Trophoblast cell (in vitro differentiated cells and primary cell): ENCODE measurements at regions not wholly inside any gene's neighbourhood (a gene's known extent, or its start where the extent isn't known, plus 50 kb on each side); places are given as distances from the start of the nearest gene placed in this dataset.

Source experiments
- DNase-seq, 2 donors: peaks; one replicate each; pipeline ENCODE4 v3.0.0-alpha.2; 2016
- H2AFZ ChIP-seq: 2 replicates; pipeline ENCODE4 v1.6.1; 2013; ENCODE audit warnings: low read length, moderate library complexity, mild to moderate bottlenecking; ENCODE audit not compliant: insufficient read depth, poor library complexity
- H2AK5ac ChIP-seq: 2 replicates; pipeline ENCODE4 v1.6.1; 2013; ENCODE audit warnings: mild to moderate bottlenecking, low read length
- H2BK120ac ChIP-seq: 2 replicates; pipeline ENCODE4 v1.6.1; 2013; ENCODE audit warnings: low read length, mild to moderate bottlenecking, moderate library complexity; ENCODE audit not compliant: insufficient read depth, poor library complexity
- H2BK12ac ChIP-seq: 2 replicates; pipeline ENCODE4 v1.6.1; 2013; ENCODE audit warnings: mild to moderate bottlenecking, low read length, moderate library complexity
- H2BK5ac ChIP-seq: 2 replicates; pipeline ENCODE4 v1.6.1; 2013; ENCODE audit warnings: low read length, low read depth, moderate library complexity, mild to moderate bottlenecking; ENCODE audit not compliant: poor library complexity
- H3K14ac ChIP-seq: 2 replicates; pipeline ENCODE4 v1.6.1; 2013; ENCODE audit warnings: mild to moderate bottlenecking, low read length
- H3K18ac ChIP-seq: 2 replicates; pipeline ENCODE4 v1.6.1; 2013; ENCODE audit warnings: mild to moderate bottlenecking, low read length
- H3K23ac ChIP-seq: 2 replicates; pipeline ENCODE4 v1.6.1; 2013; ENCODE audit warnings: low read length
- H3K27ac ChIP-seq: 2 replicates; pipeline ENCODE4 v1.5.1; 2013; ENCODE audit warnings: low read depth, mild to moderate bottlenecking, inconsistent platforms, low read length, moderate library complexity
- H3K27me3 ChIP-seq: 2 replicates; pipeline ENCODE4 v1.6.1; 2013; ENCODE audit warnings: inconsistent platforms, mild to moderate bottlenecking, low read length, moderate library complexity; ENCODE audit not compliant: insufficient read depth
- H3K36me3 ChIP-seq, 2 experiments: 1 replicate in 1 of 2; 2 replicates in 1 of 2; pipeline ENCODE4 v1.6.1; 2013; ENCODE audit warnings: low read length in 2 of 2, mild to moderate bottlenecking in 2 of 2, moderate library complexity in 1 of 2; ENCODE audit not compliant: insufficient read depth in 2 of 2, control insufficient read depth in 1 of 2
- H3K4ac ChIP-seq: 2 replicates; pipeline ENCODE4 v1.6.1; 2013; ENCODE audit warnings: low read depth, mild to moderate bottlenecking, low read length, moderate library complexity
- H3K4me1 ChIP-seq, 2 experiments: 1 replicate in 1 of 2; 2 replicates in 1 of 2; pipeline ENCODE4 v1.6.1; 2013; ENCODE audit warnings: low read length in 2 of 2, mild to moderate bottlenecking in 2 of 2, moderate library complexity in 1 of 2; ENCODE audit not compliant: insufficient read depth in 2 of 2, control insufficient read depth in 1 of 2
- H3K4me2 ChIP-seq: 2 replicates; pipeline ENCODE4 v1.6.1; 2013; ENCODE audit warnings: inconsistent platforms, mild to moderate bottlenecking, low read length, moderate library complexity
- H3K4me3 ChIP-seq: 2 replicates; pipeline ENCODE4 v1.5.1; 2013; ENCODE audit warnings: mild to moderate bottlenecking, low read depth, low read length, inconsistent platforms
- H3K79me1 ChIP-seq: one replicate; pipeline ENCODE4 v1.6.1; 2013; ENCODE audit warnings: low read length
- H3K79me2 ChIP-seq: 2 replicates; pipeline ENCODE4 v1.6.1; 2013; ENCODE audit warnings: low read length, mild to moderate bottlenecking; ENCODE audit not compliant: control insufficient read depth, insufficient read depth, poor library complexity
- H3K9ac ChIP-seq: 2 replicates; pipeline ENCODE4 v1.6.1; 2013; ENCODE audit warnings: mild to moderate bottlenecking, low read length
- H3K9me3 ChIP-seq: 2 replicates; pipeline ENCODE4 v1.6.1; 2013; ENCODE audit warnings: low read depth, mild to moderate bottlenecking, control low read depth, inconsistent platforms, low read length; ENCODE audit not compliant: insufficient read depth
- H4K12ac ChIP-seq: 2 replicates; pipeline ENCODE4 v1.6.1; 2013; ENCODE audit warnings: low read depth, mild to moderate bottlenecking, low read length, moderate library complexity
- H4K8ac ChIP-seq: 2 replicates; pipeline ENCODE4 v1.6.1; 2013; ENCODE audit warnings: low read depth, mild to moderate bottlenecking, low read length, moderate library complexity
- H4K91ac ChIP-seq: one replicate; pipeline ENCODE4 v1.6.1; 2013; ENCODE audit warnings: low read depth, mild to moderate bottlenecking, low read length, moderate library complexity
- WGBS: extraction: QIAGEN DNeasy Blood & Tissue Kit; methylation state at CpG from one replicate; pipeline ENCODE4 v1.1.7; 2013; ENCODE audit warnings: missing lambda C conversion rate; ENCODE audit not compliant: insufficient read length, insufficient coverage; ENCODE audit errors: extremely low coverage; 5-methylcytosine and 5-hydroxymethylcytosine counted together

DNA sequence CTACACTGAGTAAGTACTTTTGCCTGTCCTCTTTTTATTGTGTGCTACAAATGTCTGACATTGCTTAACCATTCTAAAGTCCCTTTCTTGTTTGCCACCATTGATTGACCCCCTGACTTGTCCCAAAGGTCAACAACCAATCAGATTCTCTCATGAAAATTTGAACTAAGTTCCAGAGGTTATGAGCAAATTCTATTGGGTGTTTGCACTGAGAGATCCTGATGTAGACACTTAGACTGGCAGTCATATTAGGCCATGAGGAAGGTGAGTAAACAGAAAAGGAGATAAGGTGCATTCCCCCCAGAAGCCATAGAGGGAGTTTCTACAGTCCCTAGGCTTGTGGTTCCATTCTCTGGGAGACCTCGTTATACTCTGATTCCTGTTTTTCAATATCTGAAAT is 101.3 kb upstream of the E2F8 start:
- Histone ChIP-seq H3K23ac (no peak overlapping the region), H4K8ac (no peak overlapping the region), H3K79me2 (no peaks in the 10 kb centered on the region), H4K12ac (no peak overlapping the region), H3K18ac (no peak overlapping the region), H3K14ac (no peak overlapping the region), H3K79me1 (no peaks in the 10 kb centered on the region), H2BK5ac (no peak overlapping the region), H3K4me1 (peaks cover 2 to 4% of the 10 kb centered on the region in 2 experiments), H2AK5ac (no peak overlapping the region), H3K4ac (no peak overlapping the region), H3K27ac (no peak overlapping the region), H3K9ac (no peak overlapping the region), H3K36me3 (no peaks in the 10 kb centered on the region), H2BK120ac (no peak overlapping the region), H3K4me2 (no peak overlapping the region), H2BK12ac (no peak overlapping the region), H3K4me3 (no peak overlapping the region), H2AFZ (no peak overlapping the region), H4K91ac (no peak overlapping the region), H3K27me3 (peaks cover 31% of the 10 kb centered on the region), H3K9me3 (peaks cover 5% of the 10 kb centered on the region)
- no CpG with 5 or more reads among the region's 1 CpG for WGBS
- no peak for DNase-seq

DNA sequence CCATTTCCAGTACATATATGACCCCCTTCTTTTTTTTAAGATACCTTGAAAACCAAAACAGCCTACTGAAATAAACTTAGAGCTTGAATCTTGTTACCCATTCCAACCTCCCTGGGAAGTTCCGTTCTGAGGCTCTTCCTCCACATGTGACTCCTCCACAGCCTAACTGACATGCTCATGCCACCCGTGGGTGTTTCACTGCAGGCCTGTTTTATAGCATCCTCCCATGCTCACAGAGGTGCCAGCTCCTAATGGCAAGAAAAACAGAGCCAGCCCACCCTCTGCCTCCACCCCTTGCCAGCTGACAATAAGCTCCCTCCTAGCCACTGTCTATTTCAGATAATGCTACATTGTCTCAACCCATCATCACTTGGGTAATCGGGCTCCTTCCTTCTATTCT is 97.6 kb upstream of the E2F8 start:
- no peak overlapping the region for H4K91ac ChIP-seq
- no peaks in the 10 kb centered on the region for H3K27me3 ChIP-seq
- H4K8ac ChIP-seq, result no peak overlapping the region
- H3K36me3 ChIP-seq, result no peaks in the 10 kb centered on the region
- H3K9ac ChIP-seq, result no peak overlapping the region
- no peak overlapping the region for H2BK120ac ChIP-seq
- H4K12ac ChIP-seq, result no peak overlapping the region
- no peak overlapping the region for H3K4ac ChIP-seq
- H3K27ac ChIP-seq, result no peak overlapping the region
- no peaks in the 10 kb centered on the region for H3K4me1 ChIP-seq
- WGBS, result no CpG with 5 or more reads among the region's 3 CpGs
- no peak overlapping the region for H2BK5ac ChIP-seq
- no peak overlapping the region for H3K4me2 ChIP-seq
- no peak for DNase-seq
- H3K79me2 ChIP-seq, result no peaks in the 10 kb centered on the region
- H2AFZ ChIP-seq, result no peak overlapping the region
- no peak overlapping the region for H3K23ac ChIP-seq
- no peaks in the 10 kb centered on the region for H3K79me1 ChIP-seq
- H3K4me3 ChIP-seq, result no peak overlapping the region
- H3K18ac ChIP-seq, result no peak overlapping the region
- H3K14ac ChIP-seq, result no peak overlapping the region
- H2BK12ac ChIP-seq, result no peak overlapping the region
- no peak overlapping the region for H2AK5ac ChIP-seq
- H3K9me3 ChIP-seq, result peaks cover 2% of the 10 kb centered on the region

DNA sequence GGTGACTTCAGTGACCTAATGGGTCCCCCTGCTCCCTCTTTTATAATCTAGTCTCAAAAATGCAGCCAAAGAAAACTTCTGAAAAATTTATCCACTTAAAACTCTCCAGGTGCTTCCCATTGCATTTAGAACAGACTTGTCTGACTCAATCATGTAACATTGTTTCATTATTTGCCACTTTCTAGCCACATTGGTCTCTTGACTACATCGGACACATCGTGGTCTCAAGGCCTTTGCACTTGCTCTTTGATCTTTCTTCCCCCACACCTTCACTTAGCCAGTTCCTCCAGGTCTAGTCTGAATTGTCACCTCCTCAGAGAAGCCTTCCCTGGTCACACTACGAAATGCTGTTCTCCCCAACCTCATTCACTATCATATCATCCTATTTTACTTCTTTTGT is 97.0 kb upstream of the E2F8 start:
- Histone ChIP-seq H2BK5ac (no peak overlapping the region), H3K4me3 (no peak overlapping the region), H3K4ac (no peak overlapping the region), H3K79me1 (no peaks in the 10 kb centered on the region), H4K8ac (no peak overlapping the region), H4K12ac (no peak overlapping the region), H3K27me3 (no peaks in the 10 kb centered on the region), H3K27ac (no peak overlapping the region), H3K9ac (no peak overlapping the region), H2BK12ac (no peak overlapping the region), H3K4me2 (no peak overlapping the region), H3K23ac (no peak overlapping the region), H2AFZ (no peak overlapping the region), H3K14ac (no peak overlapping the region), H3K79me2 (no peaks in the 10 kb centered on the region), H4K91ac (no peak overlapping the region), H3K9me3 (peaks cover 2% of the 10 kb centered on the region), H3K36me3 (no peaks in the 10 kb centered on the region), H2AK5ac (no peak overlapping the region), H3K4me1 (no peaks in the 10 kb centered on the region), H3K18ac (no peak overlapping the region), H2BK120ac (no peak overlapping the region)
- WGBS, result no CpG with 5 or more reads among the region's 3 CpGs
- DNase-seq, result no peak

DNA sequence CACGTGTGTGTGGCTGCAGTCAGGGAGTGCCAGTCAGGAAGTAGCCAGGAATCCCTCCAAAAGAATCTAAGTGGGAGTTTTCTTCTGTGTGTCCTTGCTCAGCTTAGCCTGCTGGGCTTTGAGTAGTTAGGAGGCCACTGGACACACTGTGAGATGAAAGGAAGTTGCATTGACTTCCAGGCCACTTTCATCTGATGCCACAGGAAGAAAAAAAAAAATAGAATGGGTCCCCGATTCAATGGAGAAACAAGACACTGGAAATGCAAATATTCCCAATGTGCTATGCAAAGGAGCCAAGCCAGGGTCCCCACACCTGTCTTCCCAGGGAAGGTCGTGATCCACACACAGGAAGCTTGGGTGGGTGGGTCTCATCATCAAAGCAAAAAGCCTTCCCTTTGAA is 95.6 kb upstream of the E2F8 start:
- Histone ChIP-seq H3K36me3 (no peaks in the 10 kb centered on the region), H3K27ac (no peak overlapping the region), H3K79me1 (no peaks in the 10 kb centered on the region), H3K18ac (no peak overlapping the region), H3K9ac (no peak overlapping the region), H2AK5ac (no peak overlapping the region), H2BK5ac (no peak overlapping the region), H3K4me1 (no peaks in the 10 kb centered on the region), H3K4me3 (no peak overlapping the region), H3K4me2 (no peak overlapping the region), H3K79me2 (no peaks in the 10 kb centered on the region), H3K4ac (no peak overlapping the region), H3K9me3 (peaks cover 2% of the 10 kb centered on the region), H3K27me3 (no peaks in the 10 kb centered on the region), H4K12ac (no peak overlapping the region), H3K14ac (no peak overlapping the region), H3K23ac (no peak overlapping the region), H2BK120ac (no peak overlapping the region), H2BK12ac (no peak overlapping the region), H4K91ac (no peak overlapping the region), H4K8ac (no peak overlapping the region), H2AFZ (no peak overlapping the region)
- no peak for DNase-seq
- WGBS, result no CpG with 5 or more reads among the region's 3 CpGs
